ENCODE measurements at regions not wholly inside any gene's neighbourhood (a gene's known extent, or its start where the extent isn't known, plus 50 kb on each side); places are given as distances from the start of the nearest gene placed in this dataset.

- H2AFZ ChIP-seq (ENCODE audit: low read length): no peak overlapping the region
- ChIA-PET POLR2A (no interaction called here), CTCF (ENCODE audit: low intra/inter-chr PET ratio, low total read pairs) (no interaction called here)
- intact Hi-C loops (cut with micrococcal nuclease; ENCODE audit: unreplicated experiment) (no loop called here), in situ Hi-C loops (cut with HindIII; ENCODE audit: extremely low pct_ligation_motif_present, low pct_unique_long_range_greater_than_20kb) (no loop called here)
- no peak for DNase-seq (ENCODE audit: low spot score)
- no peak for ATAC-seq
- H3K36me3 ChIP-seq (replicated peaks in 1 of 2; ENCODE audit: control insufficient read depth in 1 of 2, insufficient read depth in 2 of 2, low read length in 2 of 2): no peaks in the 10 kb centered on the region
- BruUV-seq (replicated peaks): no TSS peak
- no peaks in the 10 kb centered on the region for H3K4me1 ChIP-seq (ENCODE audit: insufficient read depth, low read length)
- no peaks in the 10 kb centered on the region for H3K79me2 ChIP-seq (ENCODE audit: insufficient read depth, low read length)
- peaks cover 89% of the 10 kb centered on the region for H3K9me3 ChIP-seq (ENCODE audit: low read length)
- no peak overlapping the region for H3K27ac ChIP-seq (ENCODE audit: extremely low read length, insufficient read depth, low read length)
- no peak for FAIRE-seq
- no peak overlapping the region for H3K4me2 ChIP-seq (ENCODE audit: low read depth, low read length)
- H4K20me1 ChIP-seq (ENCODE audit: insufficient read depth, low read length): no peaks in the 10 kb centered on the region
- H3K9ac ChIP-seq (ENCODE audit: insufficient read depth, low read depth, low read length): no peak overlapping the region
- WGBS (ENCODE audit: low lambda C conversion rate): 6% methylated on average over 3 of the region's 3 CpGs
- TF ChIP-seq ZNF496 (CRISPR knock-in tag; IDR thresholded peaks at IDR 0.05; ENCODE audit: insufficient replicate concordance) (no peak), FOSL2 (CRISPR knock-in tag; IDR thresholded peaks at IDR 0.05) (no peak), ARHGAP35 (CRISPR knock-in tag; IDR thresholded peaks at IDR 0.05; ENCODE audit: borderline replicate concordance) (no peak), CCAR2 (optimal IDR thresholded peaks at IDR 0.05; ENCODE audit: low read depth, low read length) (no peak), HMGA1 (CRISPR knock-in tag; conservative IDR thresholded peaks at IDR 0.05) (no peak), MXD3 (CRISPR knock-in tag; IDR thresholded peaks at IDR 0.05) (no peak), ZNF644 (CRISPR knock-in tag; IDR thresholded peaks at IDR 0.05; ENCODE audit: low read depth) (no peak), MIER2 (CRISPR knock-in tag; IDR thresholded peaks at IDR 0.05) (no peak), ZFP41 (CRISPR knock-in tag; IDR thresholded peaks at IDR 0.05; ENCODE audit: borderline replicate concordance) (no peak), SIX4 (CRISPR knock-in tag; IDR thresholded peaks at IDR 0.05) (no peak), DNMT3B (CRISPR knock-in tag; conservative IDR thresholded peaks at IDR 0.05) (no peak), KDM6A (CRISPR knock-in tag; IDR thresholded peaks at IDR 0.05; ENCODE audit: low read depth) (no peak), PITX1 (CRISPR knock-in tag; IDR thresholded peaks at IDR 0.05) (no peak), TCF7 (IDR thresholded peaks at IDR 0.05; ENCODE audit: low read depth) (no peak), ZNF7 (CRISPR knock-in tag; IDR thresholded peaks at IDR 0.05) (no peak), ZUFSP (CRISPR knock-in tag; IDR thresholded peaks at IDR 0.05; ENCODE audit: borderline replicate concordance) (no peak), ZNF33A (CRISPR knock-in tag; IDR thresholded peaks at IDR 0.05; ENCODE audit: borderline replicate concordance) (no peak), PAWR (CRISPR knock-in tag; IDR thresholded peaks at IDR 0.05; ENCODE audit: borderline replicate concordance) (no peak)
- TF ChIP-seq, protein P1, sequence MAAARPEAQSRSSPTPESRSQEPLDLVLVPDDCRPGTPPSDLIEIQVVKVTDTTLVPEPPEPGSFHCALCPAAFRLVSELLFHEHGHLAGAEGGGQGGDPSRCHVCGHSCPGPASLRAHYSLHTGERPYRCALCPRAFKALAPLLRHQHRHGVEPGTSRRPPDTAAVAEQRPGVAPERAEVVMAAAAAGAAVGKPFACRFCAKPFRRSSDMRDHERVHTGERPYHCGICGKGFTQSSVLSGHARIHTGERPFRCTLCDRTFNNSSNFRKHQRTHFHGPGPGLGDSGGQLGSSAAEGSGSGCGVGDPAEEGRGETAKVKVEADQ (CRISPR knock-in tag; IDR thresholded peaks at IDR 0.05; ENCODE audit: borderline replicate concordance): no peak
- H3K4me3 ChIP-seq (replicated peaks in 1 of 3; ENCODE audit: insufficient read depth in 1 of 3, low read depth in 2 of 3, low read length in 3 of 3): no peak overlapping the region
- no peaks in the 10 kb centered on the region for H3K27me3 ChIP-seq (ENCODE audit: control insufficient read depth in 1 of 2, insufficient read depth in 2 of 2, low read length in 2 of 2)
Measured at GRCh38 chr4:19134685-19135084, 1113.1 kb upstream of the LCORL start.

Measured in HepG2 (cell line).